CD14-positive monocyte (primary cell): ENCODE measurements at regions not wholly inside any gene's neighbourhood (a gene's known extent, or its start where the extent isn't known, plus 50 kb on each side); places are given as distances from the start of the nearest gene placed in this dataset.
A peak's percentile ranks its signal among the peaks of the same experiment; 100 is the strongest.

ENCODE experiments used
- DNase-seq, 3 donors: peaks; one replicate each; pipeline ENCODE4 v3.0.0-alpha.2; 2011 to 2022
- H2AFZ ChIP-seq: 2 replicates; pipeline ENCODE4 v1.6.0; 2012; ENCODE audit warnings: mild to moderate bottlenecking, low read depth, low read length, inconsistent platforms; ENCODE audit not compliant: insufficient read depth, poor library complexity, severe bottlenecking
- H3K27ac ChIP-seq, 2 donors: 1 replicate in 1 of 2; 2 replicates in 1 of 2; pipeline ENCODE4 v1.5.1; 2012 to 2013; ENCODE audit warnings: low read length in 2 of 2, control low read depth in 1 of 2, inconsistent platforms in 1 of 2, low read depth in 1 of 2, mild to moderate bottlenecking in 1 of 2
- H3K27me3 ChIP-seq, 2 donors: one replicate each; pipeline versions ENCODE4 v1.6.0 to v1.6.1; 2011 to 2013; ENCODE audit warnings: low read length in 2 of 2; ENCODE audit not compliant: control insufficient read depth in 2 of 2, insufficient read depth in 2 of 2
- H3K36me3 ChIP-seq, 2 donors: replicated peaks in 1 of 2; 1 replicate in 1 of 2; 2 replicates in 1 of 2; pipeline versions ENCODE4 v1.5.1 to v1.6.1; 2012 to 2013; ENCODE audit warnings: low read length in 2 of 2, control low read depth in 1 of 2, inconsistent platforms in 1 of 2, mild to moderate bottlenecking in 1 of 2; ENCODE audit not compliant: insufficient read depth in 2 of 2, control insufficient read depth in 1 of 2
- H3K4me1 ChIP-seq, 2 donors: 1 replicate in 1 of 2; 2 replicates in 1 of 2; pipeline versions ENCODE4 v1.5.1 to v1.6.1; 2012 to 2013; ENCODE audit warnings: low read length in 2 of 2, control low read depth in 1 of 2, inconsistent platforms in 1 of 2, mild to moderate bottlenecking in 1 of 2, moderate library complexity in 1 of 2; ENCODE audit not compliant: insufficient read depth in 2 of 2, control insufficient read depth in 1 of 2
- H3K4me2 ChIP-seq: replicated peaks from 2 replicates; pipeline ENCODE3; 2012; ENCODE audit warnings: low read length, moderate library complexity, mild to moderate bottlenecking; ENCODE audit not compliant: poor library complexity, severe bottlenecking; ENCODE audit errors: extremely low read depth
- H3K4me3 ChIP-seq, 3 experiments: fragments of 200-600 bp in 1 of 3; sonication (generic) in 1 of 3; replicated peaks in 1 of 3; 1 replicate in 2 of 3; 2 replicates in 1 of 3; pipeline ENCODE4 v1.5.1; 2011 to 2013; ENCODE audit warnings: low read length in 3 of 3, mild to moderate bottlenecking in 3 of 3, control low read depth in 2 of 3, low read depth in 2 of 3, inconsistent platforms in 1 of 3, moderate library complexity in 1 of 3
- H3K79me2 ChIP-seq: 2 replicates; pipeline ENCODE4 v1.6.0; 2012; ENCODE audit warnings: mild to moderate bottlenecking, control low read depth, inconsistent platforms, low read length, moderate library complexity; ENCODE audit not compliant: insufficient read depth
- H3K9ac ChIP-seq: 2 replicates; pipeline ENCODE4 v1.6.0; 2017; ENCODE audit warnings: low read length, mild to moderate bottlenecking; ENCODE audit not compliant: insufficient read depth, poor library complexity, severe bottlenecking
- H3K9me3 ChIP-seq, 2 donors: replicated peaks in 1 of 2; 1 replicate in 1 of 2; 2 replicates in 1 of 2; pipeline versions ENCODE4 v1.5.1 to v1.6.1; 2012 to 2013; ENCODE audit warnings: low read length in 2 of 2, control low read depth in 1 of 2; ENCODE audit not compliant: control insufficient read depth in 1 of 2, insufficient read depth in 1 of 2
- H4K20me1 ChIP-seq: 2 replicates; pipeline ENCODE4 v1.6.0; 2012; ENCODE audit warnings: mild to moderate bottlenecking, low read length, control low read depth, moderate library complexity; ENCODE audit not compliant: insufficient read depth
- H3K27ac Mint-ChIP-seq, 7 donors: one replicate each; pipeline ENCODE4 v1.8.0; 2020; ENCODE audit warnings: mild to moderate bottlenecking in 7 of 7, mixed read lengths in 7 of 7, moderate library complexity in 6 of 7, inconsistent platforms in 2 of 7
- H3K27me3 Mint-ChIP-seq, 3 donors: one replicate each; pipeline ENCODE4 v1.8.0; 2021 to 2022; ENCODE audit warnings: low read depth in 3 of 3, mild to moderate bottlenecking in 3 of 3, mixed read lengths in 3 of 3, moderate library complexity in 3 of 3, inconsistent platforms in 1 of 3
- H3K36me3 Mint-ChIP-seq, 2 donors: one replicate each; pipeline ENCODE4 v1.8.0; 2020; ENCODE audit warnings: mixed read lengths in 2 of 2, inconsistent platforms in 1 of 2, mild to moderate bottlenecking in 1 of 2
- H3K4me1 Mint-ChIP-seq: one replicate; pipeline ENCODE4 v1.8.0; 2020; ENCODE audit warnings: mild to moderate bottlenecking, mixed read lengths
- H3K4me3 Mint-ChIP-seq, 2 donors: one replicate each; pipeline ENCODE4 v1.8.0; 2020; ENCODE audit warnings: mild to moderate bottlenecking in 2 of 2, mixed read lengths in 2 of 2, moderate library complexity in 1 of 2
- H3K9me3 Mint-ChIP-seq, 7 donors: one replicate each; pipeline ENCODE4 v1.8.0; 2020 to 2022; ENCODE audit warnings: mixed read lengths in 7 of 7, mild to moderate bottlenecking in 6 of 7, moderate library complexity in 6 of 7, inconsistent platforms in 2 of 7
- CTCF ChIP-seq: fragments of 200-600 bp; IDR thresholded peaks from one replicate; pipeline ENCODE4 v1.8.0; 2022; ENCODE audit warnings: antibody characterized with exemption, mild to moderate bottlenecking
- WGBS: methylation state at CpG from one replicate; pipeline ENCODE4 v1.1.5; 2013; ENCODE audit warnings: missing lambda C conversion rate; ENCODE audit not compliant: insufficient coverage; 5-methylcytosine and 5-hydroxymethylcytosine counted together
- intact Hi-C, 2 donors: fragments of 100-400 bp; cut with micrococcal nuclease; formaldehyde crosslinking; loops; one replicate each; pipeline versions ENCODE4 v1.15.0 to v1.15.1; 2023

GRCh38 chr16:14005335-14005734 is 65.8 kb upstream of the MRTFB start:
- WGBS = 69% methylated on average over 3 of the region's 6 CpGs

GRCh38 chr16:14007450-14007849 is 63.7 kb upstream of the MRTFB start:
- H3K27me3 Mint-ChIP-seq = peaks cover 8 to 10% (median 8%) of the 10 kb centered on the region in 3 donors
- no CpG with 5 or more reads among the region's 4 CpGs for WGBS
- H2AFZ ChIP-seq = no peak overlapping the region
- DNase-seq = peak in 1 of 3 donors; percentile 6
- no peak overlapping the region for H3K4me2 ChIP-seq
- no peaks in the 10 kb centered on the region for H3K9me3 ChIP-seq
- H3K4me1 Mint-ChIP-seq = peaks cover 21% of the 10 kb centered on the region
- no peak overlapping the region for H3K9ac ChIP-seq
- no peaks in the 10 kb centered on the region for H3K27me3 ChIP-seq
- H3K27ac ChIP-seq = no peak overlapping the region
- intact Hi-C loops = no loop called here
- H3K4me1 ChIP-seq = peaks cover 22 to 28% of the 10 kb centered on the region in 2 donors
- H3K4me3 Mint-ChIP-seq = no peak overlapping the region
- no peak overlapping the region for H3K27ac Mint-ChIP-seq
- H3K79me2 ChIP-seq = no peaks in the 10 kb centered on the region
- no peaks in the 10 kb centered on the region for H3K36me3 Mint-ChIP-seq
- TF ChIP-seq CTCF = no peak
- H3K36me3 ChIP-seq = no peaks in the 10 kb centered on the region
- H4K20me1 ChIP-seq = no peaks in the 10 kb centered on the region
- H3K4me3 ChIP-seq = no peak overlapping the region
- H3K9me3 Mint-ChIP-seq = no peaks in the 10 kb centered on the region

More at GRCh38 chr16:14005335-14005734, 65.8 kb upstream of the MRTFB start:
- Histone ChIP-seq H3K9ac (no peak overlapping the region), H3K36me3 (no peaks in the 10 kb centered on the region), H3K27me3 (no peaks in the 10 kb centered on the region), H3K4me3 (no peak overlapping the region), H3K4me2 (no peak overlapping the region), H4K20me1 (no peaks in the 10 kb centered on the region), H2AFZ (peak overlapping the region; percentile 15), H3K79me2 (no peaks in the 10 kb centered on the region), H3K4me1 (peaks cover 22 to 31% of the 10 kb centered on the region in 2 donors), H3K27ac (no peak overlapping the region), H3K9me3 (no peaks in the 10 kb centered on the region)
- DNase-seq = no peak
- H3K9me3 Mint-ChIP-seq = no peaks in the 10 kb centered on the region
- no peak for TF ChIP-seq CTCF
- peaks cover 25% of the 10 kb centered on the region for H3K4me1 Mint-ChIP-seq
- no peak overlapping the region for H3K4me3 Mint-ChIP-seq
- H3K36me3 Mint-ChIP-seq = no peaks in the 10 kb centered on the region
- H3K27ac Mint-ChIP-seq = no peak overlapping the region
- H3K27me3 Mint-ChIP-seq = peaks cover 10 to 15% (median 14%) of the 10 kb centered on the region in 3 donors
- intact Hi-C loops = no loop called here
